ENCODE measurements at regions not wholly inside any gene's neighbourhood (a gene's known extent, or its start where the extent isn't known, plus 50 kb on each side); places are given as distances from the start of the nearest gene placed in this dataset.

DNA sequence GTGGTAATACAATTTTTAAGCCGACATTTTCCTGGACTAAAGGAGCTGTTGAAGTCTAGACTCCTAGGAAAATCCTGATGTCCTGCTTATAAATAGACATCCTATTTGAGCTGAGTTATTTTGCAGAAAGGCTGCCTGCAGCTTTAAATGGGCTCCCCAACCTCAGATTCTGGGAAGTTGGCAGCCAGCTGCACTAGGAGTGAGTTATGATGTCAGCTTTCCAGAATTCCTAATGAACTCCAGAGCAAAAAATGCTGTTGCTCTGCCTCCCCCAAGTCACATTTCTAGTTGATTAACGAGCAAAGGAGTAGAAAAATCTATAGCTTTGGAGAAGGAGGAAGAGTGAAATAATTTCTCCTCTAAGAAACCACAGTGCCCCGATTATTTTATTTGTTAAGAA is 346.3 kb upstream of the SULF2 start:
- no peak for TF ChIP-seq POLR2AphosphoS5 (IDR thresholded peaks at IDR 0.05; ENCODE audit: low read depth, low read length)
- no peak for TF ChIP-seq POLR2A (IDR thresholded peaks at IDR 0.05; ENCODE audit: low read depth, low read length)
- no peak for TF ChIP-seq TAF1 (IDR thresholded peaks at IDR 0.05; ENCODE audit: low read depth, low read length)
- TF ChIP-seq PAX5 (IDR thresholded peaks at IDR 0.05; ENCODE audit: insufficient read depth, low read length, severe bottlenecking), result no peak
